GM19328 (cell line): ENCODE measurements at regions not wholly inside any gene's neighbourhood (a gene's known extent, or its start where the extent isn't known, plus 50 kb on each side); places are given as distances from the start of the nearest gene placed in this dataset.

Experiments used
- ATAC-seq: cut with Tn5 transposase; IDR thresholded peaks from one replicate; pipeline ENCODE4 v1.9.1; 2021; ENCODE audit warnings: mild to moderate bottlenecking, moderate library complexity; ENCODE audit not compliant: unreplicated experiment

DNA sequence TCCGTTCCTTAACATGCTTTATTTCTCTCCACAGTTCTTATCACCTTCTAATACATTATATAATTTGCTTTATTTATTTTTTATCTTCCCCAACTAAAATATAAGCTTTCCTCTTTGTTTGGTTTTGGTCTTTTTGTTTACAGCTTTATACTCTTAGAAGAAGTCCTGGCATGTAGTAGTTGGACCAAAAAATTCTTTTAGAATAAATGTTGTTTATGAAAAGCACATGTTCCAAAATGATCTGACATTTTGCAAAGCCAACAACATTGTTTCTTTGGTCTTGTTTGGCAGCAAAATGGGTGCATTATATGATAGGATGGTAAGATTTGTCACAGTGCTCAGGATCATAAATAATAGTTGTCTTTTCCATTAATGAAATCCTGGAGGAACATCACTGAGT lies 312.5 kb downstream of the LRIG3 start:
- no peak for ATAC-seq

DNA sequence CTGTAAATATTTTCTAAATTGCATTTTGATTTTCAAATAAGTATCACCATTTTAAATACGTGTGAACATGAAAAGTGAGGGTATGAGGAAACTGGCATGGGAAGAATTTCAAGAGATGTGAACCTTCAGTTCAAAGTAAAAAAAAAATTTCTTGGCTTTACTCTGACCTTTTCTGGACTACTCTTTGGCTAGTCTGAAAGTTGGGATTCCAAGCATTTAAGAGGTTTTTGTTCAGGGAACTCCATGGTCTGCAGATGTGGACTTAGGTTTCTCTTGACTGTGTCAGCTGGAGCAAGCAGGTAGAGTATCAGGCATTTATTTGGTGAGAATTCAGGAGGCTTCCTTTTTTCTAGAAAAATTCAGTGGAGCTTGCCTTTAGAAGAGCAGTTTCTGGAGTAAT lies 311.6 kb downstream of the LRIG3 start:
- no peak for ATAC-seq

DNA sequence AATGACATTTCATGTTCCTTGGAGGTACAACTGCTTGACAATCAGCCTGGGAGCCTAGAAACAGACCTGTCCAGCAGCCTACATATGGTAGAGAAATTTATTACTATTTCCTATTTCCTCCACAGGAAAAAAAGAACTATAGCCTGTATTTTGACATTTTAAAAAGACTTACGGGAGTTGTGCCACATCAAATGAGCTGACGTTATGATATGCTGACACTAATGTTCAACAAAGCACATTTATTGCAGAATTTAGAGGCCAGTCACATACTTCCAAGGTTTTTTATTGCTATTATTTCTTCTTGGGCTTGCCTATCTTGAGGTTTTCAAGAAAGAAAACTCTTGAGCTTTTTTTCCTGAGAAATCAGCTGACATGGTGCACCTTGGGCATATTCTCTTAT lies 305.3 kb downstream of the LRIG3 start:
- no peak for ATAC-seq

DNA sequence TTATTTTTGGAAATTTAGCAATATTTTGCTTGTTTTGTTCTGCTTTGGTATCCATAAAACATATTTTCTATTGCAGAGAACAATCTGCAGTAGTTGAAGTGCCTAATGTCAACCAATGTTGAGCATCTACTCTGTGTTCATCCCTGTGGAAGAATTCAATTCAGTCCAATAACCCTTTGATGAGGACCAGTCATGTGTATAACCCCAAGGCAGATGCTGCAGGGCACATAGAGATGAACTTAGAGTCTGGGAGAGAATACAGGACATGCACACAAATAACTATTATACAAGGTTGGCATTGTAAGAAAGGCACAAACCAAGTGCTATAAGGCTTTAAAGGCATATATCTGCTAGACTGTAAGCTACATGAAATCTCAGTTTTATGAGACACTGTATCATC lies 304.7 kb downstream of the LRIG3 start:
- ATAC-seq, result no peak

DNA sequence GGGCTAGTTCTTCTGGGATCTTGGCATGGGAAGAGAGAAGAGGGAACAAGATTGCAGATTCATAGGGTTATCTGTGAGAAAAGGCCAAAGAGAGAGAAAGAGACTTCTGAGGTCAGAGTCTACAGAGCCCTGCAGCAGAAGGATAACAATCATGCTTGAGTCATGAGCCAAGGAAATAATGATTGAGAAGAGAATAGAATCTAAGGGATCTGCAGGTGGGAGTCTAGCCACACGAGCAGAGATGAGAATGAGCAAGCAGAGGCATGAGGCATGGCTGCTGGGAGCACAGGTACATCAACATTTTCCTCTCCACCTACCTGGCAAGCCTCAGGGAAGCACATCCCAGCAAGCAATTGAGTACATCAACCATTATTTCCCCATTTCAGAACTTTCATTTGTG lies 303.7 kb downstream of the LRIG3 start:
- ATAC-seq, result no peak

DNA sequence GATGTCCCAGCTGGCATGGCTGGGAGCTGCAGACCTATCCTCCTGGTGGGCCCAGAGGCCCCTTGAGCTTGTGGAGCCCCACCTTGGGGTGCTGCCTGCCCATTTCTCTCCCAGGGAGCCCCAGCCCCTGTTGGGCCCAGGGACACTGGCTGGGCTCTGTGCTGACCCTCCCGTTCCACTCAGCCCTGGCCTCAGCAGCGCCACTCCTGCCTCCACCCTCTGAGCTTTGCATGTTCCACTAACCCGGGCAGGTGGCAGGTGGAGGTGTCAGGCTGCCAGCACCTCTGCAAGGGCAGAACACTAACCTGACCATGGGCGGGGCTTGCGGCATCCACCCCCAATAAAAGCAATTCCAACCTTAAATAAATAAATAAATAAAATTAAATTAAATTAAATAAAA lies 299.2 kb downstream of the LRIG3 start:
- no peak for ATAC-seq

DNA sequence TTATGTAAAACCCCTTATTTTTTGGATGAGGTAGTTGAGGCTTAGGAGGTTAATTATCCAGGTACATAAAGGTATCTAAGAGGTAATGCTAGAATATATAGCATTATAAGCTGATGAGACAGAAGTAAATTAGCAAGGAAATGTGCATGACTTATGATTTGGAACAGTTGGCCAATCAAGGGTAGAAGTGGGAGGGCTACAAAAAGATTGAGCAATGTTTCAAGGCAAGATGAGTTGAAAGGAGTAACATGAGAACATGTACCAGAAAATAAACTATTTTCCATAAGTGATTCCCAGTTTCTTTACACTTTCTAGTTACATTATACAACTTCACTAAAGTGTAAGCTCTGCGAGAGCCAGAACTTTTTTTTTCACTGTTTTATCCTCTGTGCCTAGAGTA lies 290.9 kb downstream of the LRIG3 start:
- ATAC-seq, result no peak

DNA sequence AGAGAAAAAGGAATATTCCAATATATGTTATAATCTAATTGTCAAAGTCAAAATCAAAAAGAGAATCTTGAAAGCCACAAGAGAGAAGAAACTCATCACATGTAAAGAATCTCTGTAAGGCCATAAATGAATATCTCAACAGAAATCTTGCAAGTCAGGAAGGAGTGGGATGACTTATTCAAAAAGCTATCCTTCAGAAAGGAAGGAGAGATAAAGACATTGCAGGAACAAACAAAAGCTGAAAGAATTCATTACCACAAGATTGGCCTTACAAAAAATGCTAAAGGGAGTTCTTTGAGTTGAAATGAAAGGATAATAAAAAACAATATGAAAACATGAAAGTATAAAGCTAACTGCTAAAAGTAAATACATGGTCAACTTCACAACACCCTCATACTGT lies 286.8 kb downstream of the LRIG3 start:
- no peak for ATAC-seq

DNA sequence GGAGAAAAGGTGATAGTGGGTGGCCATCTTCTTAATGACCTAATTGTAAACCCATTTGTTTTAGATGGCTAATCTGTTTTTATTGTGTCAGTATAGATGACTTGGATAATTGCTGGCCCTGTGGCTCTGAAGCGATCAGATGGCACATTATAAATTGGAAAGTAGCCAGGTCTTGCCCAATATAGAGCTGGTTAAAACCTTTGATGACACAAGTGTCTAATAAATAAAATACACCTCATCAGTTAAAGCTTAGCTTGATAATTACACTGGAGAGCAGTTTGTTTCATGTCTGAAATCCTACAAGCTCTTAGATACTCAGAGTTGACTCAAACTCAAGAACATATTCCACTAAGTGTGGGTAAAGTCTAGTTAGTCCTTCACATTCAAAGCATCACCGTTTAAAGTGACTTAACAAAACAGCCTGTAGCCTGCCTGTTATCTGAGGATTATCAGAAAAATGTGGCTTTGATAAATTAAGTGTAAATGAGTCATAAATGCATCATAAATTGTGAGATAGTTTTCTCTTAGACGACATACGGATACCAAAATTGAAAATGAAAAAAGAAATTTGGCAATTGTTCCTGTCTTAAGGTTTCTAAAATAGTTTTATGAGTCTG lies 280.9 kb downstream of the LRIG3 start:
- no peak for ATAC-seq

DNA sequence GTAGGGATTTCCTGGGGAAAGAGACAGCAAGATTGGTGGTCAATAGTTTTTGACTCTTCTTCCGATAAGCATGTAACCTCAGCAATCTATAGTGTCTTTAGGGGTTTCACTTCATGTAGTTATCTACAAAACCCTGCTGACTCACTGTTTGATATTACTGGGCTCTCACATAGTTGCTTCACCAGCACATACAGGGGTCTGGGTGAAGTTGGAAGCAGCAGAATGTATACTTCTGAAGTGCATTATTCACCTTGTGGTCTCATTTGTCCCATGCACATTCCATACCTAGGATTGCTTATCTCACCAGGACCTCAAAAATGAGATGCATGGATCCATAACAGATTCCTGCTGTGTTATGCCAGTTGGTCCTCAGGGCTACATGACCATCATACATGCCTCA lies 280.0 kb downstream of the LRIG3 start:
- no peak for ATAC-seq

DNA sequence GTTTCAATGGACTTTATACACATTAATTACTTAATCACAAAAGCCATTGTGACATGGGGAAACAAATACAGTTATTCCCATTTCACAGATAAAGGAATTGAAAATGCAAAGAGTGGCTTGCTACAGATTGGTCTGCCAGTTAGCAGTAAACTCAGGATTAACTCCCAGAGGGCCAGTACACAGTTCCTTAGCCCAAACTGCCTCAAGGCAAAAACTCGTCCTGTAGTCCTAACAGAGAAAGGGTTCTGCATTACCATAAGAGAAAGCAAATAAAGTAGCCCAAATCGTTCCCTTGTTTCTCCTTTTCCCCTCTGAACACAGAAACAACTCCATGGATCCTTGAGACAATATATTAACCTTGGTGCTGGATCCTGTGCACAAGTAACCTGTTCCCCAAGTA lies 274.4 kb downstream of the LRIG3 start:
- no peak for ATAC-seq

DNA sequence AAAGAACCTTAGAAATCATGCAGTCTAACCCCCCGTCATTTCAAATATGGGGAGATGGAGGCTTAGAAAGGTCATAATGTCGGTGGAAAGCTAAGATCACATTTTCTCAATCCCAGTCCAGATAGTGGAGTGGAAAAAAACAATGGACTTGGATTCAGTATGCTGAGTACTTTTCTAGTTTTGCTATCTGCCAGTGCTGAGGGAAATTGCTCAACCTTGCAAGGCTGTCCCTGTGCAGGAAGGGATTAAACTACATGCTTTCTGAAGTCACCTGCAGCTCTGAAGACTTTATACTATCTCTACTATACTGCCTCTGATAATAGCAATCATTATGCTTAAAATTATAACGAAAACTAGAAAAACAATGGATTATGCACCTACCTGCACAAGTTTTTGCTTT lies 272.8 kb downstream of the LRIG3 start:
- ATAC-seq, result no peak

DNA sequence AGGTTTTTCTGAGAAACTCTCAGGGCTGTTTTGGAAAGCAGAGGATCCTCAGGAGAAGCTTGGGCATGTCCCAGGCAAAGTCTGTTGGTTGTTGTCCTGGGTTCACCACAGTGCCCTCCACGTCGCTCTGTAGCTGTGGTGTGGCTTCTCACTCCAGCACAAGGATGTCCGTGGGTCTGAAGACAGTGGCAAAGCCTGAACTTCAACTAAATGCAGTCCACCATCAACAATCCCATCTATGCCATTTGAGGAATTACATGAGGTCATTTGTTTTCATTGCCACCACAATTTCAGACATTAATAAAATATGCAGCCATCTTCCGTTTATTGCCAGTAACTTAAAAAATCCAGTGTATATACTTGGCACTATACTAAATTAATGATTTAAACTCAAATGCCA lies 272.1 kb downstream of the LRIG3 start:
- no peak for ATAC-seq

DNA sequence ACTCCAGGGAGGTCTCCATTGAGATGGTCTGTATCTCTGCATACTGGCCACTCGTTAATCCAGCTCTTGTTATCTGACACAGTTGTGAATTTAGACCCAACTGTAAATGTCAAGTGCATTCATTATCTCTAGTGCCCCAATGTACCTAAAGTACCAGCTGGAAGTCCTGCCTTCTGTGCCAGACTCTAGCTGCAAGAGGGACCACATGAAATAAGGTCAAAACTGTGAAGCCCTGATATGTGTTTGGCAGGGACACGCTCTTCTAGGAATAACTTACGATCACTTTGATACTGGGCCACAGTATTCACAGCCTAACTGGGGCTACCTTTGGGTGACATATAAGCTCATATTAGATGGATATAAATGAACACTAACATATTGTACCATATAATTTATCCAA lies 268.5 kb downstream of the LRIG3 start:
- no peak for ATAC-seq

DNA sequence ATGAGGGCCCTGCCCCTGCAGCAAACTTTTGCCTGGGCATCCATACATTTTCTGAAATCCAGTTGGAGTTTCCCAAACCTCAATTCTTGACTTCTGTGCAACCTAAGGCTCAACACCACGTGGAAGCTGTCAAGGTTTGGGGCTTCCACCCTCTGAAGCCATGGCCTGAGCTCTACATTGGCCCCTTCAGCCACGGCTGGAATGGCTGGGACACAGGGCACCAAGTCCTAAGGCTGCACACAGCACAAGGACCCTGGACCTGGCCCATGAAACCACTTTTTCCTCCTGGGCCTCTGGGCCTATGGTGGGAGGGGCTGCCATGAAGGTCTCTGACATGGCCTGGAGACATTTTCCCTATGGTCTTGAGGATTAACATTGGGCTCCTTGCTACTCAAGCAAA lies 266.3 kb downstream of the LRIG3 start:
- no peak for ATAC-seq

DNA sequence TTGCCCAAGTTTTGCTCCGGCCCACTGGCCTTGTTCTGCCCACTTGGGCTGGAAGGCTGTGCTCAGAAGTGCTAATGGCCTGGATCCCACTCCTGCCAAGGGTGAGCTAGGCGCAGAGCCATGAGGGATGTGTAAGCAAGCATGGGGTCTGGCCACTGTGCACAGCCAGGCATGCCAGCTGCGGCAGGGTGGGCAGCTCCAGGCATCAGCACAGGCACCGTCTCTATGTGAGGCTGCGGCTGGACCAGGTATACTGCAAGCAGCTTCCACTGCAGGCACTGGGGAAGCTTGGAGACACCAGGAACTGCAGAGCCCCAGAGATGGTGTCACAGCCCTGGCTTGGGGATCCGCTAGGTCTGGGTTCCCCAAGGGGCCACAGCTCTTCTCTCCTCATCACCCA lies 264.9 kb downstream of the LRIG3 start:
- no peak for ATAC-seq

DNA sequence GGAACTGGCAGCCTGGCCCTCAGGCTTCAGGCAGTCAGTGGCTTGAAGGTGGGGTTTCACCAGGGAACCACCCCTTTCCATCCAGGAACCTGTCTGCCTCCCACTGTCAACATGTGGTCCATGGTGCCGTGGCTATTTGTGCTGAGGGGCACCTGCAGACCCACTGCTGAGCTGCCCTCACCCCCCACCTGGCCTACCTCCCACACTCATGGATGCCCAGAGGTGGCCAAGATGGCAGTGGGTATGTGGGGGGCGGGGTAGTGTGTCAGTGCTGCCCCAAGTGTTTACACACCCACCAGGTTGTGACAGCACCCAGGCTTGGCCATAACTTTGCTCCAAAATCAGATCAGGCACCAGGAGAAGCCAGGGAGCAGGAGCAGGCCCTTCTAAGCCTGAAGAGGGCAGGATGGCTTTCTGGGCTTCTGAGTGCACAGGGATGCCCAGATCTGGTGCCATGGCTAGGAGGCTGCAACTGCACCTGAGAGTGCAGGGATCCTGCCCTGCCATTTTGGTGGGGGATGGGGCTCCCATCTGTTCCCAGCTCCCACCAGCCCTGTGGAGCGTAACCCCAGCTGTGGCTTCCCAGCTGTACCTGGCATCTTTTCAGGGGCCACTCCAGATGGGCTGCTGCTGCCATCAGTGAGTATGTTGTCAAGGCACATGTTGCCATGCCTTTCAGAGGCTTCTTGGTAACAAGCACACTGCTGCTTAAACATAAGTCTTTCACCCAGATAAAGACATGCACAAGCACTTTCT lies 263.9 kb downstream of the LRIG3 start:
- no peak for ATAC-seq

DNA sequence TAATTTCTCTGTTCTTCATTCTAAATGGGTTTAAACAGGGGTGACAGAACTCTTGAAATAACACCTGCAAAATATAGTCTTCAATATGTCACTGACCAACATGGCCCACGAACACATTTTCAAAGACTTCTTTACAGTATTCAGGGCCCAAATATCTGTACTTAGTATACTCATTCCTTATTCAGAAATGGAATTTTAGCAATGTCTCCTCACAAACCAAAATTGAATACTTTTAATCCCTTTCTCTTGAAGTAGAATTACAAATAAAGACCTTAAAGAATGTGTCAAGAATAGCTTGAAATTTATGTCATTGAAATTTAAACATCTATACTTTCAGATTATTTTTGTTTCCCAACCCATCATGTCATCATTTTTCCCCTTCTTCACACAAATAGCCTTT lies 263.1 kb downstream of the LRIG3 start:
- no peak for ATAC-seq

DNA sequence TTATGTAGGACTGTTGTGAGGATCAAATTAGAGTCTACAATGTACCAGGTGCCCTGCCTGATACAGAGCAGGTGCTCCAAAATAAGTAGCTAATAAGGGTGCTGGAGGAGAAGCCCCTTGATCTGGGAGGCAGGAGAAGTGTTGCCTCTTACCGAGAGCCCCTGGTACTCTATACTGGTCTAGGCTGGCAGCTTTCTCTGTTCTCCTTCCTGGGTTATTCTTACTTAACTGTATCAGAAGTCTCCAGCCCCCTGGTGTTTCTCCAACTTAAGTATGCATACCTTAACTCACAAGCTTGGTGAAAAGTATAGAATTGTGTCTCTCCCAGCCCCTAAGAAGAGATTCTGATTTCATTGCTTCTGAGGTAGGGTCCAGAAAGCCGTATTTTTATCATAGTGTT lies 254.9 kb downstream of the LRIG3 start:
- ATAC-seq, result no peak

DNA sequence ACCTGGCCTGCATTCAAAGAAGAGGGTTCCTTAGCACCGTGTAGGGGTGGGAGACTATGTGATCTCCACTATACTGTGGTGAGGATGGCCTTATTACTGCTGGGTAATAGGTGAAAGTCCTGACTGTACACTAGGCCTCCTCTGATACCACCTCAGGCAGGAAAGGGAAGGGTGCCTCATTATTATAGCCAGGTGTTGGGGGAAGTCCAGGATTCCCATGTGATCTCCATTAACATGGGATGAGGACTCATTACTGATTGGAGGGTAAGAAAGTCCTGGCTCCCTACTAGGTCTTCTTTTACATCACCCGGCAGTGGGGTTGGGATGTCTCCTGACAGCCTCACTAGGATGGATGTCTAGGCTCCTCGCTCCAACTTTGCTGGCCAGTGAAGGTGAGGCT lies 252.1 kb downstream of the LRIG3 start:
- ATAC-seq, result no peak

DNA sequence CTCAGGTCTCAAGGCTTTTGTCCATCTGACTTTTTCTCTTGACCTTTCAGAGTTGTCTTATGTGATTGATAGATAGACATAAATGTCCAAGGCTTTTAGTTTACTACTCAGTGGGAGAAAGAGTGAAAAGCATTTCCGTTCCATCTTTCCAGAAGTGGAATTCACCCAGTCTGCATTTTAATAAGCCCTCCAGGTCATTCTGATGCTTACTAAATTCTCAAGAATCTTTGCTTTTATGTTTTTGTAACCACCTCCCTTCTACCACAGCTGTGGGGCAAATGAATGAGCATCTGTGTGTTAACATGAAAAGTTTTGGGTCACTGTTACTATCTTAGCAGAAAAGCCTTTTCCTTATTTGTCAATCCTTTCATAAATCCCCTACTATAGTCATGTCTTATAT lies 251.4 kb downstream of the LRIG3 start:
- ATAC-seq, result no peak

DNA sequence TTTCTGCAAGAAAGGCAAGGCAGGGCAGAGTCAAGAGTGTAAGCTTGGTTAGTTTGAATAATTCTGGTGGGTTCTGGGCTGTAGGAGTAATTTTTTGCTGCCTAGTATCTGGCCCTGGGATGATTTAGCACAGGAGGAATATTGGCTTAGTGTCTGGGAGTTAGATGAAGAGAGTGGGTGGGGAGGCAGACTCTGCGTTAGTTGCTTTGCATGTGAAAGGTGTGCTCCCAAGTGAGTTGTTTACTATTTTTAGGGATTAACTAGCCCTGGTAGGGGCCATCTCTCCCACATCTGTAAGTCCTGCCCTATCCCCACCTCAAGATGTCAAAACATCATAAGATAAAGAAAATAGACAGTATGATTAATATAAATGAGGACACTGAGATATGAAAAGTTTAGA lies 249.7 kb downstream of the LRIG3 start:
- no peak for ATAC-seq

DNA sequence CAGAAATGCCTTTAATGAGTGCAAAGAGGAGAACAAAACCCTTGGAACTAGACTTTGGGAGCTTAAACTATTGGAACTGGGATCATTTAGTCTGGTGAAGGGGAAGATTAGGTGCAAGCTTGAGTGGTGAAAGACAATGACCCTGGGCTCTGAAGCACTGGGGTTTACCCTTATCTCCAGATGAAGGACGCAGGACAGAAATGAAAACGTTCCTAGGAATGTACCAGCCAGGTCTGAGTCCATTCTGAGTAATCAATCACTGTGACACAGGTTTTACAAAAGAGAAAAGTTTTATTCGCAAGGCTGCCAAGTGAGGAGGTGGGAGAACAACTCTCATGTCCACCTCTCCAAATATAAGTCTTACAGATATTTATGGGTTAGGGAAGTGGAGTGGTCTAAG lies 249.1 kb downstream of the LRIG3 start:
- ATAC-seq, result no peak
